MCF 10A (cell line): ENCODE measurements at regions not wholly inside any gene's neighbourhood (a gene's known extent, or its start where the extent isn't known, plus 50 kb on each side); places are given as distances from the start of the nearest gene placed in this dataset.

ENCODE experiments used
- BruUV-seq: library from RNA; stranded (reverse); fragments of 400-500 nt; replicated peaks from 2 replicates; lab custom pipeline; 2021; lab: Mats Ljungman, UMichigan
- CTCF ChIA-PET: fragments of 300-600 bp; sonication (Branson Sonifier 250); formaldehyde crosslinking; extraction: SDS; loops from one replicate; lab custom pipeline; 2021; ENCODE audit warnings: antibody characterized with exemption, inconsistent platforms; lab: Yijun Ruan, JAX
- POLR2A ChIA-PET: fragments of 300-600, 350-650 bp; sonication (Branson Sonifier 250); formaldehyde crosslinking; extraction: SDS; loops from one replicate; lab custom pipeline; 2020; ENCODE audit warnings: antibody characterized with exemption, inconsistent platforms; lab: Yijun Ruan, JAX
- DNase-seq: peaks from one replicate; pipeline ENCODE4 v3.0.0-alpha.2; 2018; ENCODE audit not compliant: unreplicated experiment
- H3K27ac Mint-ChIP-seq: one replicate; pipeline ENCODE4 v1.8.0; 2022; ENCODE audit warnings: mild to moderate bottlenecking, low read depth, mixed read lengths; ENCODE audit not compliant: unreplicated experiment
- H3K27me3 Mint-ChIP-seq: one replicate; pipeline ENCODE4 v1.8.0; 2022; ENCODE audit warnings: mixed read lengths; ENCODE audit not compliant: insufficient read depth, unreplicated experiment
- H3K36me3 Mint-ChIP-seq: one replicate; pipeline ENCODE4 v1.8.0; 2022; ENCODE audit warnings: mild to moderate bottlenecking, moderate library complexity, mixed read lengths; ENCODE audit not compliant: insufficient read depth, unreplicated experiment
- H3K4me1 Mint-ChIP-seq: one replicate; pipeline ENCODE4 v1.8.0; 2022; ENCODE audit warnings: mixed read lengths; ENCODE audit not compliant: insufficient read depth, unreplicated experiment
- H3K4me3 Mint-ChIP-seq: one replicate; pipeline ENCODE4 v1.8.0; 2022; ENCODE audit warnings: mild to moderate bottlenecking, moderate library complexity, mixed read lengths; ENCODE audit not compliant: unreplicated experiment
- H3K9me3 Mint-ChIP-seq: one replicate; pipeline ENCODE4 v1.8.0; 2022; ENCODE audit warnings: mixed read lengths; ENCODE audit not compliant: unreplicated experiment
- intact Hi-C: fragments of 100-400 bp; cut with micrococcal nuclease; formaldehyde crosslinking; loops from 2 replicates; pipeline ENCODE4 v1.14.1; 2022
- TF ChIP-seq, protein P1 (sequence below): fragments of 200-600 bp; IDR thresholded peaks from one replicate; pipeline ENCODE4 v1.8.0; 2022; ENCODE audit warnings: antibody characterized with exemption, mild to moderate bottlenecking; ENCODE audit not compliant: unreplicated experiment

- Mint-ChIP-seq H3K36me3 (no peaks in the 10 kb centered on the region), H3K4me1 (peaks cover 34% of the 10 kb centered on the region), H3K27ac (no peak overlapping the region), H3K4me3 (no peak overlapping the region), H3K27me3 (no peaks in the 10 kb centered on the region), H3K9me3 (no peaks in the 10 kb centered on the region)
- ChIA-PET POLR2A (interaction anchor here (0.6 to 2.9 kb wide), 3 partner anchors 11 to 1106 kb away, joined by 5 to 9 read pairs (median 5); partner anchors contain the start of genes GPR137C and TXNDC16), CTCF (interaction anchor here (0.7 kb wide), 2 partner anchors 9 to 119 kb away, joined by 3 read pairs; no protein-coding TSS in a partner anchor)
- DNase-seq: no peak
- TF ChIP-seq, protein P1, sequence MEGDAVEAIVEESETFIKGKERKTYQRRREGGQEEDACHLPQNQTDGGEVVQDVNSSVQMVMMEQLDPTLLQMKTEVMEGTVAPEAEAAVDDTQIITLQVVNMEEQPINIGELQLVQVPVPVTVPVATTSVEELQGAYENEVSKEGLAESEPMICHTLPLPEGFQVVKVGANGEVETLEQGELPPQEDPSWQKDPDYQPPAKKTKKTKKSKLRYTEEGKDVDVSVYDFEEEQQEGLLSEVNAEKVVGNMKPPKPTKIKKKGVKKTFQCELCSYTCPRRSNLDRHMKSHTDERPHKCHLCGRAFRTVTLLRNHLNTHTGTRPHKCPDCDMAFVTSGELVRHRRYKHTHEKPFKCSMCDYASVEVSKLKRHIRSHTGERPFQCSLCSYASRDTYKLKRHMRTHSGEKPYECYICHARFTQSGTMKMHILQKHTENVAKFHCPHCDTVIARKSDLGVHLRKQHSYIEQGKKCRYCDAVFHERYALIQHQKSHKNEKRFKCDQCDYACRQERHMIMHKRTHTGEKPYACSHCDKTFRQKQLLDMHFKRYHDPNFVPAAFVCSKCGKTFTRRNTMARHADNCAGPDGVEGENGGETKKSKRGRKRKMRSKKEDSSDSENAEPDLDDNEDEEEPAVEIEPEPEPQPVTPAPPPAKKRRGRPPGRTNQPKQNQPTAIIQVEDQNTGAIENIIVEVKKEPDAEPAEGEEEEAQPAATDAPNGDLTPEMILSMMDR: no peak
- intact Hi-C loops: no loop called here
- no TSS peak for BruUV-seq
Measured at GRCh38 chr14:51446771-51447170, 204.9 kb upstream of the FRMD6 start.

- POLR2A ChIA-PET: interaction anchor here (0.6 to 2.9 kb wide), 3 partner anchors 11 to 1105 kb away, joined by 5 to 9 read pairs (median 5); partner anchors contain the start of genes GPR137C and TXNDC16
- CTCF ChIA-PET: interaction anchor here (2.1 kb wide), 1 partner anchor 8 kb away, joined by 5 read pairs; no protein-coding TSS in a partner anchor
- DNase-seq: no peak
- Mint-ChIP-seq H3K4me1 (peaks cover 28% of the 10 kb centered on the region), H3K9me3 (no peaks in the 10 kb centered on the region), H3K27ac (no peak overlapping the region), H3K36me3 (no peaks in the 10 kb centered on the region), H3K4me3 (no peak overlapping the region), H3K27me3 (no peaks in the 10 kb centered on the region)
- BruUV-seq: no TSS peak
- TF ChIP-seq, protein P1: no peak
- intact Hi-C loops: no loop called here
Measured at GRCh38 chr14:51447411-51447810, 204.3 kb upstream of the FRMD6 start.

GRCh38 chr14:51448831-51449670, 202.7 kb upstream of the FRMD6 start:
- TF ChIP-seq, protein P1: no peak
- BruUV-seq: no TSS peak
- peak; percentile 56 for DNase-seq
- Mint-ChIP-seq H3K4me3 (no peak overlapping the region), H3K27ac (peak overlapping the region; percentile 5), H3K36me3 (no peaks in the 10 kb centered on the region), H3K4me1 (peaks cover 13% of the 10 kb centered on the region), H3K27me3 (no peaks in the 10 kb centered on the region), H3K9me3 (no peaks in the 10 kb centered on the region)
- ChIA-PET CTCF (interaction anchor here (0.5 to 2.1 kb wide), 3 partner anchors 9 to 26 kb away, joined by 4 to 5 read pairs (median 4); no protein-coding TSS in a partner anchor), POLR2A (interaction anchor here (0.6 to 2.9 kb wide), 15 partner anchors 9 to 124 kb away, joined by 3 to 9 read pairs (median 3); no protein-coding TSS in a partner anchor)
- intact Hi-C loops: no loop called here

DNA sequence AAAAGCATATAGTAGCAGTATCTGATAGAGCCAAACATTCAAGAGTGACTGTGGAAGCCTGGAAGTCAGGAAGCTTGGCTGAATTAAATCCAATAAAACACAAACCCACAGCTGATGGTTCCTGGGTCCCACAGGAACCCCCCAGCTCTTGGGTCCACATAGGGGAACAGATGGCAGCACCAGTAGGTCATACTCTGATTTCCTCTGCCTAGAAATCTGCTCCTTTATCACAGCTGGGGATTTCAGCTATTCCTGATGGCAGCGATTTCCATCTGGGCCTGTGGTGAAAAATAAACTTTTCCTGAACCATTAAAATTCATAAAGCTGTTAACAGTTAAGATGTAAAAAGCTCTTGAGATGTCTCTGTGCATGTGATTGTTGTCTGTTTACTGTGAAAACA, 202.0 kb upstream of the FRMD6 start:
- no peak for DNase-seq
- CTCF ChIA-PET: interaction anchor here (0.8 to 2.1 kb wide), 3 partner anchors 10 to 51 kb away, joined by 3 to 5 read pairs (median 4); no protein-coding TSS in a partner anchor
- BruUV-seq: no TSS peak
- Mint-ChIP-seq H3K27ac (no peak overlapping the region), H3K27me3 (no peaks in the 10 kb centered on the region), H3K9me3 (no peaks in the 10 kb centered on the region), H3K4me1 (peaks cover 18% of the 10 kb centered on the region), H3K4me3 (no peak overlapping the region), H3K36me3 (no peaks in the 10 kb centered on the region)
- TF ChIP-seq, protein P1: no peak
- intact Hi-C loops: no loop called here
- POLR2A ChIA-PET: interaction anchor here (0.7 to 2.9 kb wide), 13 partner anchors 8 to 125 kb away, joined by 3 to 9 read pairs (median 3); no protein-coding TSS in a partner anchor
